Adrenal gland (tissue), 5 donors: ENCODE measurements at regions not wholly inside any gene's neighbourhood (a gene's known extent, or its start where the extent isn't known, plus 50 kb on each side); places are given as distances from the start of the nearest gene placed in this dataset.

Source experiments
- CTCF ChIP-seq, 6 experiments: fragments of 450-650 bp in 4 of 6; fragments of 200-600 bp in 2 of 6; sonication (generic) in 1 of 6; IDR thresholded peaks; 1 replicate in 5 of 6; 2 replicates in 1 of 6; pipeline versions ENCODE4 v1.5.1 to v1.8.0; 2016 to 2021; ENCODE audit warnings: antibody characterized with exemption in 6 of 6, mild to moderate bottlenecking in 2 of 6, moderate library complexity in 1 of 6
- POLR2A ChIP-seq, 2 donors: fragments of 450-650 bp; IDR thresholded peaks; one replicate each; pipeline ENCODE4 v1.6.1; 2017; ENCODE audit warnings: antibody characterized with exemption in 2 of 2, mild to moderate bottlenecking in 2 of 2, moderate library complexity in 1 of 2
- donor health status: DM: no; HTN: no; CAD: no.

- TF ChIP-seq CTCF (IDR thresholded peaks at IDR 0.05), result no peak
- no peak for TF ChIP-seq POLR2A (IDR thresholded peaks at IDR 0.05)
These were observed 95.5 kb upstream of the MARK1 start for GRCh38 chr1:220432408-220432807.
